ENCODE measurements at regions not wholly inside any gene's neighbourhood (a gene's known extent, or its start where the extent isn't known, plus 50 kb on each side); places are given as distances from the start of the nearest gene placed in this dataset.
A peak's percentile ranks its signal among the peaks of the same experiment; 100 is the strongest.

- no peak for DNase-seq (ENCODE audit: low spot score in 2 of 2)
- H3K36me3 Mint-ChIP-seq: peaks cover 4% of the 10 kb centered on the region
- peaks cover 17% of the 10 kb centered on the region for H3K4me1 Mint-ChIP-seq
- H3K9me3 Mint-ChIP-seq: no peaks in the 10 kb centered on the region
- ATAC-seq: no peak
- H3K27ac Mint-ChIP-seq: peak overlapping the region; percentile 54
- peak overlapping the region; percentile 28 for H3K4me3 Mint-ChIP-seq
Observed at GRCh38 chr3:153319705-153320554, 157.9 kb downstream of the RAP2B start.

GRCh38 chr3:153320585-153321128, 158.6 kb downstream of the RAP2B start:
- DNase-seq (ENCODE audit: low spot score in 2 of 2) (no peak), ATAC-seq (no peak)
- Mint-ChIP-seq H3K36me3 (peaks cover 4% of the 10 kb centered on the region), H3K27ac (peak overlapping the region; percentile 54), H3K4me1 (peaks cover 17% of the 10 kb centered on the region), H3K9me3 (no peaks in the 10 kb centered on the region), H3K4me3 (peak overlapping the region; percentile 28)

GRCh38 chr3:153328690-153329089, 166.7 kb downstream of the RAP2B start:
- peaks cover 3% of the 10 kb centered on the region for H3K36me3 Mint-ChIP-seq
- H3K9me3 Mint-ChIP-seq: no peaks in the 10 kb centered on the region
- no peak overlapping the region for H3K27ac Mint-ChIP-seq
- ATAC-seq (no peak), DNase-seq (ENCODE audit: low spot score in 2 of 2) (no peak)
- H3K4me3 Mint-ChIP-seq: no peak overlapping the region
- peaks cover 7% of the 10 kb centered on the region for H3K4me1 Mint-ChIP-seq

DNA sequence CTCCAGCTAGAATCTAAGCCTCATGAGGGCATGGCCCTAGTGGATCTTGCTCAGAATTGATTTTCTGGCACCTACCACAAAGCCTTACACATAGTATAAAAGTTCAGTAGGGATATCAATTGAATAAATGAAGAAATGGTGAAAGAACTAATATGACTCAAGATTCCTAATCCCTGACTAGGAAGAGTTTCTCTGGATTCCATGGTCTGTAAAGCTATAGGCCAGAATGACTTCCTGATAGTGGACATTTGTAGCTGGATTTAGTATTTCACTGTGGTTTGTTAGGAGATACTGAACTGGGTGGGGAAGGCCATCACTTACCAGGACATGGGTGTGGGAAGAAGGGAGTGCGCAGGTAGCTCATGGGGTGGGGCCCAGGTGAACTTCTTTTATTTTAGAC, 168.9 kb downstream of the RAP2B start:
- Mint-ChIP-seq H3K4me1 (peaks cover 7% of the 10 kb centered on the region), H3K9me3 (no peaks in the 10 kb centered on the region), H3K27ac (no peak overlapping the region), H3K4me3 (no peak overlapping the region), H3K36me3 (no peaks in the 10 kb centered on the region)
- no peak for ATAC-seq
- DNase-seq (ENCODE audit: low spot score in 2 of 2): no peak

DNA sequence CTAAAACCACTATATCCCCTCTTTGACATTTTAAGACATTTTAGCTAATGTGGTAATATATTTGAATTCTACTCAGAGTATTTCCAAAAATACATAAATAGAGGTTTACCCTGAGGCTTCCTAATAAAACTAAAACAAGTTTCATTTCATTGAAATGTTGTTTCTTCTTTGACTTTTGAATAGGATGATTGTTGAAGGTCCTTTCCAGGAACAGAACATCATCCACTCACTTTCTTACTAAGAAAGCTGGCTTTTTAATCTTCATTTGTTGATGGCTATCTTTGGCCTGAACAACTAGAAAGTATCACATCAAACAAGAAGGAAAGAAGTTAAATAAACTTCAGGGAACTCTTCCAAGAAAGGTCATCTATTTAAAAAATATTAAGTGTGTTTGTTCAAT, 169.7 kb downstream of the RAP2B start:
- Mint-ChIP-seq H3K4me1 (peaks cover 7% of the 10 kb centered on the region), H3K9me3 (no peaks in the 10 kb centered on the region), H3K4me3 (no peak overlapping the region), H3K27ac (no peak overlapping the region), H3K36me3 (no peaks in the 10 kb centered on the region)
- ATAC-seq (no peak), DNase-seq (ENCODE audit: low spot score in 2 of 2) (no peak)

GRCh38 chr3:153334558-153334957, 172.5 kb downstream of the RAP2B start:
- no peak for DNase-seq (ENCODE audit: low spot score in 2 of 2)
- ATAC-seq: no peak
- H3K9me3 Mint-ChIP-seq: no peaks in the 10 kb centered on the region
- H3K4me1 Mint-ChIP-seq: peaks cover 7% of the 10 kb centered on the region
- no peak overlapping the region for H3K4me3 Mint-ChIP-seq
- H3K36me3 Mint-ChIP-seq: no peaks in the 10 kb centered on the region
- no peak overlapping the region for H3K27ac Mint-ChIP-seq

DNA sequence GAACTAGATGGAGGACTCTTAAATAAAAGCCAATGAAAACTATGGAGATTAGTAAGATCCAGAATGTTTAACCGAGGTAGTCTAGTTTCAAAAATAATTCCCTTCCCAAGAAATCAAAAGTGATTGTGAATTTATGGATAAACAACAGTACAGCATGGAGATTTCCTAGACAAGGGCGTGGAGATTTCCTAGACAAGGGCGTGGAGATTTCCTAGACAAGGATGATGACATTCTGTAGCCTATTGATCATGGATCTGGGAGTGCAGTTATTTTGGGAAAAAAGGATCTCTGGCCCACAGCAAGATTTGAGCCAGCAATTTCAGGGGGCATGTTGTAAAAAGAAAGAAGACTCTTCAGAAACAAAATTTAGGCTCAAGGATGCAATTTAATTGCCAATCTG, 175.3 kb downstream of the RAP2B start:
- peaks cover 7% of the 10 kb centered on the region for H3K4me1 Mint-ChIP-seq
- H3K36me3 Mint-ChIP-seq: no peaks in the 10 kb centered on the region
- H3K27ac Mint-ChIP-seq: no peak overlapping the region
- no peak overlapping the region for H3K4me3 Mint-ChIP-seq
- DNase-seq (ENCODE audit: low spot score in 2 of 2) (no peak), ATAC-seq (no peak)
- no peaks in the 10 kb centered on the region for H3K9me3 Mint-ChIP-seq

- Mint-ChIP-seq H3K4me1 (no peaks in the 10 kb centered on the region), H3K27ac (no peak overlapping the region)
Observed at GRCh38 chr3:153338487-153338886, 176.5 kb downstream of the RAP2B start.

DNA sequence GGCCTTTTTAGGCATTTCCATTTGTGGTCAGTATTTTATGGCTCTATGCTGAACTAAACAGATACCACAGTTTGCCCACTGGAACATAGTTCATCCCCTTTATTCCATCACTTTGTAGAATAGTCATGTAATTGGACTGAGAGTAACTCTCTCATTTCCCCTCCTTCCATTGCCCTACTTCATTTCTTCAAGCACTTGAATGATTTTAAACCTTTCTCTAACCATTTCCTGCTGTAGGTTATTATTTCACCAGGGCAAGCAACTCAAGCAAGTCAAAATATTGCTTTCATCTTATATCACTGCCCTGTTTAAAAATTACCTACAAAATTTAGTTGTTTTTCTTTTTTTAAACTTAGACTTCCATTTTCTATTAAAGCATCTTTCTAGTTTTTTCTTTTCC, 177.0 kb downstream of the RAP2B start:
- Mint-ChIP-seq H3K4me3 (no peak overlapping the region), H3K27ac (no peak overlapping the region), H3K9me3 (no peaks in the 10 kb centered on the region), H3K36me3 (no peaks in the 10 kb centered on the region), H3K4me1 (no peaks in the 10 kb centered on the region)
- ATAC-seq (no peak), DNase-seq (ENCODE audit: low spot score in 2 of 2) (no peak)

More at GRCh38 chr3:153338487-153338886, 176.5 kb downstream of the RAP2B start:
- Mint-ChIP-seq H3K36me3 (no peaks in the 10 kb centered on the region), H3K4me3 (no peak overlapping the region), H3K9me3 (no peaks in the 10 kb centered on the region)
- DNase-seq (ENCODE audit: low spot score in 2 of 2): no peak
- no peak for ATAC-seq

DNA sequence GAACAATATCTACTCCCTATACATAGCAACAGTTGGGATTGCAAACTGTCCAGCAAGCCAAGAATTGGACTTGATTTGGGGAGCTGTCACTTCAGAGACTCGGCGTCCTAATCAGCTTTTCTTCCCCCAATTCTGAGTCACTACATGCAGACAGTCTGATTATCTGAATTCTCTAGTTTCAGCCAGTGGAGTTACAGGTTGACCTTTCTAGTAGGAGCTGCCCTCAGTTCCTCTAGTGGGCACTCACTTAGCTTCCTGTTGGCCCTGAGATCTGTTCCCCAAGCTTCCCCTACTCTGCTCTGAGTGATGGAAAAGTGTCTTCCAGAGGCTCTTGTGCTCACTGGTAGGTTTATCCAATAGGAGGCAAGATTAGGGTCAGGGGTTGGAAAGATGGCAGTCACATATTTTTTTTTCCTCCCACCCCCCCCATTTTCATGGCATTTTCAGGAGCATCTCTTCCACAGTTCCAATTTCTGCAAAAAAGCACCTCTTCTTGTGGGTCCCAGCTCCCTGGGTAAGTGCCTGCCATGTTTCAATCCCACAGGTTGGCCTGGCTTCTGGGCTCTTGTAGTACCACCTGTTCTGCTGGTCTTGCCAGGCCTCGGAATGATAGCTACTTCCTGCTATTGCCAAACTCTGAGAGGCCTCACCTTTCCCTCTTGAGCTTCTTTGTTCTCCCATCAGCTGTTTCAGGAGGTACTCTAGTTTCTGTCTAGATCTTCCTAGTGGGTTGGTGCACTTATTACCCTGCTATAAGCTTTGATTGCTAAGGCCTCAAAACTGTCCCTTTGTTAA, 182.2 kb downstream of the RAP2B start:
- Mint-ChIP-seq H3K27ac (no peak overlapping the region), H3K36me3 (no peaks in the 10 kb centered on the region), H3K4me1 (no peaks in the 10 kb centered on the region), H3K4me3 (no peak overlapping the region), H3K9me3 (peaks cover 3% of the 10 kb centered on the region)
- ATAC-seq (no peak), DNase-seq (ENCODE audit: low spot score in 2 of 2) (no peak)

DNA sequence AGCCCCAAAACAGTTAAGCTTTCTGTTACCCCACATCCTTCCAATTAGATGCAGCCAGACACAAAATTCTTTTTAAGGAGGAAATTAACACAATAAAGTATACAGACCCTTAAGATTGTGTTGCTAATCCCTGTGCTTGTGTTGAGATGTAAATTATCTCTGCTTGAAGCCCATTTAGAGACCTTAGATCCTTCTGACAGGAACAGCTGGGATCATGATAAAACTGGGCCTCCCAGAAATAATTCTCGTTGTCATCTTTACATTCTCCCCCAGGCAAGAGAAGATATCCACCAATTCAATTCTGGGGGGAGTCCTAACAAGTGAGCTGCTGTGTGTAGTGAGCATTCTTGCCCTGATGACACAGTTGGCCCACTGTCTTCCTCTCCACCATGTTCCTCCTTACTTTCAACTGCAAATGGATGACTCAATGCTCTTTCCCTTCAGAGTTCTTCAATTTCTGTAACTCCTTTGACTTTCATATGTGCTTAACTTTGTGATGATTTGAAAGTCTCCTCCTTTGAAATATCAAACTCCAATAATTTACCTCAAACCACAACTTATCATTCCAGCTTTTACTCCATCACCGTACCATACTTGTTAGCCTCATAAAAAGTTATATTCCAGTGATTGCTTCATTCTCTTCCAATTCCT, 186.6 kb downstream of the RAP2B start:
- ATAC-seq: no peak
- Mint-ChIP-seq H3K4me3 (no peak overlapping the region), H3K36me3 (no peaks in the 10 kb centered on the region), H3K4me1 (no peaks in the 10 kb centered on the region), H3K9me3 (peaks cover 4% of the 10 kb centered on the region), H3K27ac (no peak overlapping the region)
- no peak for DNase-seq (ENCODE audit: low spot score in 2 of 2)

DNA sequence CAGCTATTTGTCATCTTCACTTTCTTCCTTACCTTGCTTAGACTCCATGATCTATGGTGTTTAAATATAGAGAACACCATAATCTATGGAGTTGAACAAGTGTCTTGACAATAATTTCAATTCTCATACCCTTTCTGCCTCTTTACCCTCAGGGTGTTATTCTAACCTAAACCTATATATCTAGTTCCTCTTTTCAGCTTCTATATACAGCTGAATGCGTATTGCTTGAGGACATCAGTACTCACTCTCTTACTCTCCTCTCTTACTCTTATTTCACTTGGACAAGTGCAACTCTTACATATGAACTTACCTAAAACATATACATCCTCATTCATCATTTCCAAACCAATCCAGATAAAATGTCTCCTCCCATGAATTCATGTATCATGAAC, 187.1 kb downstream of the RAP2B start:
- Mint-ChIP-seq H3K4me3 (no peak overlapping the region), H3K4me1 (no peaks in the 10 kb centered on the region), H3K9me3 (peaks cover 4% of the 10 kb centered on the region), H3K36me3 (no peaks in the 10 kb centered on the region), H3K27ac (no peak overlapping the region)
- ATAC-seq (no peak), DNase-seq (ENCODE audit: low spot score in 2 of 2) (no peak)

- DNase-seq (ENCODE audit: low spot score in 2 of 2): no peak
- no peak for ATAC-seq
- no peak overlapping the region for H3K27ac Mint-ChIP-seq
- H3K4me3 Mint-ChIP-seq: no peak overlapping the region
- H3K9me3 Mint-ChIP-seq: peaks cover 4% of the 10 kb centered on the region
- H3K4me1 Mint-ChIP-seq: no peaks in the 10 kb centered on the region
- no peaks in the 10 kb centered on the region for H3K36me3 Mint-ChIP-seq
Observed at GRCh38 chr3:153350420-153350819, 188.4 kb downstream of the RAP2B start.

DNA sequence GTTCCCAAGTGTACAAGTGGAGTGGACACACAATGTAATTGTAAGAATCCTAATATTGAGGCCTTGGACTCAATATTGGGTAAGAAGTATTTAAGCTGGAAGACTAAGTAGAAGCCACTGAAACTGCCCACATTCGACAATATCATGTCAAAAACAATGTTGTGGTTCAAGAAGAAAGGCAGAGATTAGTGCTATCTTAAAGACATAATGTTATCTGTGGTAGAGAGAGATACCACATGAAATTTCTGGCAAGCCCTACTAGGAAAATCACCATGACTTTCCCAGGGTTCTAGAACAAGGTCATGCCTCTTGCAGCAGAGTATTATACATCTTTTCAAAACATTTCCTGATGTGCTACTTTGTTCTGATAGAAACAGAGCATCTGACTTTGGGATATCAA, 192.6 kb downstream of the RAP2B start:
- Mint-ChIP-seq H3K4me3 (no peak overlapping the region), H3K9me3 (no peaks in the 10 kb centered on the region)
- no peak for DNase-seq (ENCODE audit: low spot score in 2 of 2)

GRCh38 chr3:153355559-153355958, 193.5 kb downstream of the RAP2B start:
- Mint-ChIP-seq H3K4me1 (no peaks in the 10 kb centered on the region), H3K36me3 (no peaks in the 10 kb centered on the region), H3K27ac (no peak overlapping the region), H3K9me3 (no peaks in the 10 kb centered on the region), H3K4me3 (no peak overlapping the region)
- ATAC-seq (no peak), DNase-seq (ENCODE audit: low spot score in 2 of 2) (no peak)

More for the DNA sequence above, 192.6 kb downstream of the RAP2B start:
- ATAC-seq: no peak
- Mint-ChIP-seq H3K27ac (no peak overlapping the region), H3K36me3 (no peaks in the 10 kb centered on the region), H3K4me1 (no peaks in the 10 kb centered on the region)
